Stimulated activated CD8-positive, alpha-beta memory T cell treated with anti-CD3 and anti-CD28 coated beads, Interleukin-15, amount 100 ng/mL, for 4 hours (primary cell): ENCODE measurements at regions not wholly inside any gene's neighbourhood (a gene's known extent, or its start where the extent isn't known, plus 50 kb on each side); places are given as distances from the start of the nearest gene placed in this dataset.
"Not testable (repeated sequence)": the region's sequence is repeated elsewhere in the genome, so short reads cannot be mapped to it uniquely, and the experiment has no call there.

Source experiments
- DNase-seq, 2 donors: peaks; one replicate each; pipeline ENCODE4 v3.0.0-alpha.2; 2020; ENCODE audit warnings: low read depth in 2 of 2

DNA sequence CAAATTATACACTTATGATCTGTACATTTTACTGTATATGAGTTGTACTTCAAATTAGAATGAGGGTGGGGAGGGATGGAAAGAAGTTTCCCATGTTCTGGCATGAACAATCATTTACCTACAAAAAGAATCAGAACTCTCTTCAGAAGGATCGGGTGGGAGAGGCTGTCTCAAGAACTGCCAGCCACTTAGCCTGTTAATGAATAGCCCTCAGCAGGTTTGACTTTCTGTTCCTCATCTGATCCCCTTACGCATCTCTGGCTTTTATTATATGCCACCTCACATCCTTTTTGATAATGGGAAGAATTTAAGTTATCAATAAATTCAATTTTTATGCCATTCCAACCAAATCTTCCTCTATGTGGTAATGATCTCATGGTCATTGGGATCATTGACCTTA is 168.3 kb upstream of the TGFBR2 start:
- no peak for DNase-seq

DNA sequence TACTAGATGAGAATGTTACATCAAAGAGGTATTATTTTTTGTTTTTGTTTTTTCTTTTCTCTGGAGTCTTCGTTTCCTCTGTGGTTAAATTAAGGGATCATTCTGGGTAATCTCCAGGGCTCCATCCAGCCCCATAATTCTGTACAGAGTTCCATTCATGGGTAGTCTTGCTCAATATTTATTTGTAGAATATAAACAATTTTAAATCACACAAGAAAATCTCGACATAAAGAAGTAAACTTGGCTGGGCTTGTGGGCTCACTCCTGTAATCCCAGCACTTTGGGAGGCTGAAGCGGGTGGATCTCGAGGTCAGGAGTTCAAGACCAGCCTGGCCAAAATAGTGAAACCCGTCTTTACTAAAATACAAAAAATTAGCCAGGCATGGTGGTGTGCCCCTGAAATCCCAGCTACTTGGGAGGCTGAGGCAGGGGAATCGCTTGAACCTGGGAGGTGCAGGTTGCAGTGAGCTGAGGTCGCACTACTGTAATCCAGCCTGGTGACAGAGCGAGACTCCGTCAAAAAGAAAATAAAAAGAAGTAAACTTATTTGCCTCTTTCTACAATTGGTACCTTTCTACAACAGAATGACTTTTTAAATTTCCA is 166.8 kb upstream of the TGFBR2 start:
- no peak for DNase-seq

DNA sequence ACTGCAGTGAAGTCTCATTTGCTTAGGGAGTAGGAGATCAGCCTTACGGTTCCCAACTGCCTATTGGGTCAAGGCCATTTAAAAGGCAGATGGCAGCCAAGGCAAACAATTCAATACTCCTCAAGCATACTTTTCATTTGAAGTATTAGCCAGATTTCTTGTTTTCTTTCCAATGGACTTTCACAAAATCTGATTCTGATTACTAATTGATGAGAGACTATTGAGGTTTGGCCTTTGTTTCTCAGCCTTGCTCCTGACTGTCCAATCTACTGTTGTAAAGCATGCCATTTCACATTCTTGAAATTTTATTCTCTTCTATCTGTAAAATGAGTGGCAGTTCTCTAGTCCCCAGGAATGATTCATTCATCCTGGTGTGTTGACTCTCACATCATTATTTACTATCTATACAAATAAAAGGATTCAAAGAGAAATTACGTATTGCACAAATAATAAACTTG is 166.2 kb upstream of the TGFBR2 start:
- no peak for DNase-seq

DNA sequence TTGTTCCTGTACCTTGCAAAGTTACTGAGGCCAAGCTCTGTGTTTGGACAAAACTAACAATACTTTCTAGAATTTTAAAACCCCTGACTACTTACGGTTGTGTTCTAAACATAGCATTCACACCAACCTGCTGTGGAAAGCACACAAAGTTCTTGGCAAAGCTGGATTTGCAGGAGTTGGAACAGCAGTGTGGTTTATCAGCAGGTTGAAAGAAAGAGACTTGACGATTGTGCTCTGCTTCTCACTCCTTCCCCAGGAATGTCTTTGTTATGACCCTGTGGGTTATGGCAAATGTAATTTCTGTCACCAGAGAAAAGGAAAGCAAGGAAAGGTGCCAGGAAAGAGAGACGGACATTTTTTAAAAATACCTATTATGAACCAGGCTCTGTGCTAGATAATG is 165.5 kb upstream of the TGFBR2 start:
- no peak for DNase-seq

DNA sequence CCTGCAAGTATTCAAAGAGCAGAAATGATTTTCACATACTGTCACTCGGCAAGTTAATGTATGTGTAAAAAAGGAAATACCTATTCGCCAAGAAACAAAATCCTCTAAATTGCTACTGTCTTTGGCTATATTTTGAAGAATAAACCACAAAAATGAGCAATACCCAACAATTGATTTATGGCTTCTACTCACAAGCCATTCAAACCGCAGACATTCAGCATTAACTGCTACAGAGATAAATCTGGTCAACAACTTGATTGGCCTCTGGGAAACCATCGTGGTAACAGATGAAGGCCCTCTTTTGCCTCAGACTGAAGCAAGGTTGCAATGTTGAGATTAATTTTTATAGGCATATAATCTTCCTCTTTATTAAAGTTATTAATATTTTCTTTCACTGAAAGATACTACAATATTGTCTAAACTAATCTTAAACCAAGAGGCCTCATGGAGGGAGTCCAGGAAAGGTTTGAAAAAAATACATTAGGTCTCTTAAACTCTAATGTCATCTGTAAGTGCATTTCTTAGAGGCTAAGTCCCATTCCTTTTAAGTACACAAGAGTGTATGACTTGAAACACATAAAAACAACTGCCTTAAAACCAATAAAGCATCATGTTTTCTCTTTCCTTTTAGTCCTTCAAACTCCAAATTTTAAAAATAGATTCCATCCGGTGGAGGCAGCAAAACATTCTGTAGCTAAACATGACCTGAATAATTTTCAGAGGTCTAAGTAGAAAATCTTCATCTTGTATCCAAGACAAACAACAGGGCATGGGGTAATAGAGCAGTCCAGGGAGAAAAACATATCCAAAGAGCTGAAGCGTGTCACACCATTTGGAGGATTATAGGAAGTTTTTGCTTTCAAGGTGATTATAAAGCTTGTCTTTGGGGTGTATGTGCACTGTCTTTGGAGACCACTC is 162.4 kb upstream of the TGFBR2 start:
- no peak for DNase-seq

DNA sequence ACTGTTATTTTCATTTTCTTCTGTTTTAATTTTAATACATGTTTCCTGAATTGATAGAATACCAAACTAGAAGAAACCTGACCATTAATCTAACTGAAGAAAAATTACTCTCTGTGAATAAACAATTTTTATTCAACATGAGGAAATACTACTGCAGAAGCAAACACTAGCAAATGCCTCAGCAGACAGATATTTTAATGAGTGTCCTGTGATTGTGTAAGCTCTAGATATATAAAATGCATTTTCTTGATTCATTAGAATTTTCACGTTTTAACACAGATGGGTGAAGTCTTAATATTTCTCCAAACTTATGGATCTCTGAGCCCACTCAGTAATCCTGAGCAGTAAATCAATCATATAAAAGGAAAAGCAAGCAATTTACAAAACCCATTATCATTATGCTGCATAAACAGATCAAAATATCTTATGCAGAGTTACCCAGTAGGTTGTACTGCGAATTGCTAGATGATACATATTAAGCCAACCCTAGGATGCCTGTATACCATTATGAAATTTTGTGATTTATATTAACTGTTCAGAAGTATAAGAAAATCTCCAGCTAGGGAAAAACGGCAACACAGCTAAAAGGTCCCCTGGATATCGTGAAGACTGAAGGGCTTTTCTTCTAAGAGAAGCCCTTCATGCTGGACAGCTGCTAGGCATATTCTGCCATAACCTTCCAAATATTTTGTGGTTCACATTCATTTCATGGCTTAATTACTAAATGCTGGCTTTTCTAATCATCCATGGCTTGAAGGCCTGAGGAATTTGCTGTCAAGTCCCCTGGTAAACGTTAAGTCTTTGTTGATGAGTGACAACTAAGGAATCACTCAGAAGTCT is 157.7 kb upstream of the TGFBR2 start:
- DNase-seq = no peak

DNA sequence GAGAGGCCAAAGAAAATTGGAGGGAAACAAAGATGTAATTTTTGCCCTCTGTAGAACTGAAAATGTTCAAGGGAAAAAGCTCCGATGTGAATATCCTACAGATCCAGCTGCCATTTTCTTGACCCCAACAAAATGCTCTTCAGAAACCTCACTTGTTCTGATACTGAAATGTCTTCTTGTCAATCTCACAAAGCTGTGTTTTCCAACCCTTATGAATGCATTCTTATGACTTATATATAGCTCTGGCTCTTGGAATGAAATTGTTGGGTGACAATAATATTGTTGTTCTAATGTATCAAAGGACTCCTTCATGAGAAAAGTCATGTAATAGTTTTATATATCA is 157.1 kb upstream of the TGFBR2 start:
- no peak for DNase-seq

DNA sequence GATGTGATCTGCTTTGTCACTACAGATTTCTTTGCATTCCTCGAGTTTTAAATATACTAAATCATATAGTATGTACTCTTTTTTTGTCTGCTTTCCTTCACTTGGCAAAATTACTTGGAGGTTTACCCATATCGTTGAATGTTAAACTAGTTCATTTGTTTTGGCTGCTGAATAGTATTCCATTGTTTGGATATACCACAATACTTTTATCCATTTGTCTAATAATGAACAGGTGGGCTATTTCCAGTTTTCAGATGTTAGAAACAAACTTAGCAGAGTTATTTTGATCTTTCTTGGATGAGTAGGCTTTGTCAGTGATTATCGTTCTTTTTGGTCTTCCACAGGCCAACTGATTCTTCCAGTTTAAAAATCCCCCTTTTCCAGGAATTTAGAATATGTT is 154.0 kb upstream of the TGFBR2 start:
- DNase-seq = no peak

DNA sequence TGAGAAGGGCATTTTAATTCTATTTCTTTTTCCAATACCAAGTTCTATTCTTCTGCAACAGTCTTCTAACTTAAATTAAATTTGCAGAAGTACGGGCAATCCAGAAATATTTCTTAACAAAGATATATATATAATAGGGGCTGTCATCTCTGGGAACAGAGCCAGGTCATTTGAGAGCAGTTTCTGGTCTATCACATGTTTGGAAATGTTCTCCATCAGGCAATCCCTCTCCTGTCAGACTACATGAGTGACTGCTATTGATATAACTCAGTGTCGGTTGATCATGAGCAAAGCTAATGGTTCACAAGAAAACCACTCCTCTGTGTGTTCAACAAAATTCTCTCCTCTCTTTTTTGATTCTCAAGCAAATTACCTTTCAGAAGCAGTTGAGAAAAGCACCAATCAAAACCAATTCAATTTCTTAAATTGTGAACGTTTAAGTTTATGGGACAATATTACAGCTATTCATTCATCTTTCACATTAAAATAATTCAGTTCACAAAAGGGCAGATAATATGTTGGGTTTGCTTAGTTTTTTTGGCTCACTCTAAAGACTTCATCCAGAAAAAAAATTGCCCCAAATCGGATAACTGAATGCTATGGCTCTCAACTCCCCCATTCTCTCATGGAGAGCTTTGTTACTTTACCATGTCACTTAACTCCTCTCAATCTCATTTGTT is 152.9 kb upstream of the TGFBR2 start:
- DNase-seq = no peak

DNA sequence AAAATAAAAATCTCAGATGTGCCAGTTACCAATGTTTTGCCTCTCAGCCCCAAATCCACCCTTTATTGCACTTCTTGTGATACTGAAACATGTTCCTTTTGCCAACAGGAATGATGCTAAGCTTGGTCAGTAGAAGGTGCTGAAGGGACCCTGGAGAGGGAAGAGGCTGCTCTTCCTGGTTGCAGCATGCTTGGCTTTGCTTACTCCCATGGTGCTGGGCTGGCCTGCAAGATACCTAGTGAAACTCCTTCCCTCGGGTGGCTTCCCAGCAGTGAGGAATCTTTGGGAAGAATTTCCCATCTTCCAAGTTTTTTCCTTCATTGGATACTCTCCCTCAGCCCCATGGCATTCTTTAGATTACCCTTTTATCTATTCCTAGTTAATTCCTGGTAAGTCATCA is 151.8 kb upstream of the TGFBR2 start:
- DNase-seq = no peak

DNA sequence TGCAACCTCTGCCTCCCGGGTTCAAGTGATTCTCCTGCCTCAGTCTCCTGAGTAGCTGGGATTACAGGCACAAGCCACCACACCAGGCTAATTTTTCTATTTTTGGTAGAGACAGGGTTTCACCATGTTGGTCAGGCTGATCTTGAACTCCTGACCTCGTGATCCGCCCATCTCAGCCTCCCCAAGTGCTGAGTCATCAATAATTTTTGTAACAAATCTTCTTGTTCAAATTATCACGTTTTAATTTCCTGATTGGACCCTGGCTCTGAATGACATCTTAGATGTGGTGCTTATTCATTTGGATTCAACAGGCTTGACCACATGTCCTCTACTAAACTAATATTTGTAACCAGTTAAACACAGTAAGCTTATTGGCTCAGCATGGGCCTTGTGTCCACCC is 151.3 kb upstream of the TGFBR2 start:
- DNase-seq = not testable (repeated sequence)

DNA sequence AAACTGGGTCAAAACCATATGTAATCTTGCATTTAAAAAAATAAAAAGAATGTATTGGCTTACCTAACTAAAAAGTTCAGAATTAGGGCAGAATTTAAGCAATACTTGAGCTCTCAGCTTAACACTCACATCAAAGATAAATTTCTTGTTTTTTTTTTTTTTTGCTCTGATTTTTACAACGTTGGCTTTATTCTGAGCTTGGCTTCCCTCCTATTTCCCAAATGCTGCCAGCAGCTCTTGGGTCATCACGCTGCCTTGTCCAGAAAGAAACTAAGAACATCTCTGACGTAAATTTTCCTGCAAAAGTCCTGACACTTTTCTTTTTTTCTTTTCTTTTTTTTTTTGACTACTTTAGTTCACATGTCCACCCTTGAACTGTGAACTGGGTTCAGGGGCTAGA is 150.6 kb upstream of the TGFBR2 start:
- DNase-seq = no peak

DNA sequence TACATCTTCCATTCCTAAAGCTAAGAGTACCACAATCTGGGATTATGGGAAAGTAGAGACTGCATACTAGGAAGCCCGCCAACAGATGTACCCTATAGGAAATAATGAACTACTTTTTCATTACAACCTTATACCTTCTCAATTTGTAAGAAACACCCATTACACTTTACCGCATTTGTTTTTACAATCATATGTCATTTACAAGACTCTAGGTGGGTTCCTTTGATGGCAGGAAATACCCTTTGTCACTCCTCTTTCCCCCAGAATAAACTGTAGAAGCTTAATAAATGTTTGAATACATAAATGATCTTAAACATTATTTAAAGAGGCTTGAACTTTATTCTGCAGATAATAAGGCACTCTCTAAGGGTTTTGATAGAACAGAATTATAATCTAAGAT is 150.1 kb upstream of the TGFBR2 start:
- DNase-seq = no peak

DNA sequence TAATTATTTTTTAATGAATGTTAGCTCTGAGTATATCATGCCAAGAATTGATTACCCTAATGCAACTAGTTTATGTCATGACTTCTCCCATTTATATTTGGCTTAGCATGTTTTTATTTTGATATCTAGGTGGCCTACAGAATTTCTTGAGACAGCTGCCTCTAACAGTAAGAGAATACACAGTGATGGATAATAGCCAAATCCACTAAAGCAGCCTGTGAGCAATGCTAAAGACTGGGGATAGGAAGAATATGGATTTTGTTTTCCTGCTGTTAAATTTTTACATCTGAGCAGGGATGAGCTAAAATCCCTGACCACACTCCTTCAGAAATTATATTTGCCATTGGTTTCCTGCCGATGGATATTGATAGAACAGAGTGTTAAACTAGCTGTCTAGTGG is 149.3 kb upstream of the TGFBR2 start:
- no peak for DNase-seq

DNA sequence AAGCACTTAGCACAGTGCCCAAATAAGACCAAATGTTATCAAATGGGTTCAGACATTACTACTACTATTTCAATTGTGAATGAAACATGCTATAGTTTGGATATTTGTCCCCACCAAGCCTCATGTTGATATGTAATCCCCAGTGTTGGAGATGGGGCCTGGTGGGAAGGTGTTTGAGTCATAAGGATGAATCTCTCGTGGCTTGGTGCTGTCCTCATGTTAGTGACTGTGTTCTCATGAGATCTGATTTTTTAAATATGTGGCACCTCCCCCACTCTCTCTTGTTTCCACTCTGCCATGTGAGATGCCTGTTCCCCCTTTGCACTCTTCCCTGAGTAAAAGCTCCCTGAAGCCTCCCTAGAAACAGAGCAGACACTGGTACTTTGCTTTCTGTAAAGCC is 148.7 kb upstream of the TGFBR2 start:
- no peak for DNase-seq

DNA sequence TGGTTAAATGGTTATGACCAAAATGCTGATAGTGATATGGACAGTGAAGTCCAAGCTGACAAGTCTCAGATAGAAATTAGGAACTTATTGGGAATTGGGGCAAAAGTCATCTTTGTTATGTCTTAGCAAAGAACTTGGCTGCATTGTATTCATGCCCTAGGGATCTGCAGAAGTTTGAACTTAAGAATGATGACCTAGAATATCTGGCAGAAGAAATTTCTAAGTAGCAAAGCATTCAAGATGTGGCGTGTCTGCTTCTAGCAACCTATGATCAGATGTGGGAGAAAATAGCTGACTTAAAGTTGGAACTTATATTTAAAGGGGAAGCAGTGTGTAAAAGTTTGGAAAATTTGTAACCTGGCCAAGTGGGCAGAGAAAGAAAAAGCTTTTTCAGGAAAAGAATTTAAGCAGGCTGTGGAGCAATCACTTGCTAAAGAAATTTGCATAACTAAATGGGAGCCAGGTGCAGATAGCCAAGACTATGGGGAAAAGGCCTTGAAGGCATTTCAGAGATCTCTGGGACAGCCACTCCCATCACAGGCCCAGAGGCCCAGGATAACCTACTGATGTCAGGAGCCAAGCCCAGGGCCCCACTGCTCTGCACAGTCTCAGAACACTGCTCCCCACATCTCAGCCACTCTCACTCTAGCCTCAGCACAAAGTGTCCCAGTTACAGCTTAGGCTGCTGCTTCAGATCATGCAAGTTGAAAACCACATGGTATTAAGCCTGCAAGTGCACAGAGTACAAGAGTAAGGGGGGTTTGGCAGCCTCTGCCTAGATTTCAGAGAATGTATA is 147.8 kb upstream of the TGFBR2 start:
- no peak for DNase-seq

DNA sequence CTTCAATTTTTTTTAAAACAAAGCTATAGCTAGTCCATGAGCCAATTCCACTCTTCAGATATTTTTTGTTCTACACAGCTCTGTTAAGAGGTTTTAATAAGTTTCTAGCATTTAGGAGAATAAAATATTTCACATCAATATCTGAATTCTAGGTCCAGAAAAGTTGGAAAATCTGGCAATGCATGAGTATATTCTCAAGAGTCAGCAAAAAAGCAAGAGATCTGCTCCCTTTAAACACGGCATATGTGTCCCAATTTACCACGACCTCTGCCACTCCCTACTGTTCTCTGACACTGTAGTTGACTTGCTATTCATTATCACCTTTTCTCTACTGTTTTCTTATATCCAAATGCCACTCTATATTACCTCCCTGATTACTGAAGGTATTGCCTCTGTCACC is 145.1 kb upstream of the TGFBR2 start:
- DNase-seq = no peak

DNA sequence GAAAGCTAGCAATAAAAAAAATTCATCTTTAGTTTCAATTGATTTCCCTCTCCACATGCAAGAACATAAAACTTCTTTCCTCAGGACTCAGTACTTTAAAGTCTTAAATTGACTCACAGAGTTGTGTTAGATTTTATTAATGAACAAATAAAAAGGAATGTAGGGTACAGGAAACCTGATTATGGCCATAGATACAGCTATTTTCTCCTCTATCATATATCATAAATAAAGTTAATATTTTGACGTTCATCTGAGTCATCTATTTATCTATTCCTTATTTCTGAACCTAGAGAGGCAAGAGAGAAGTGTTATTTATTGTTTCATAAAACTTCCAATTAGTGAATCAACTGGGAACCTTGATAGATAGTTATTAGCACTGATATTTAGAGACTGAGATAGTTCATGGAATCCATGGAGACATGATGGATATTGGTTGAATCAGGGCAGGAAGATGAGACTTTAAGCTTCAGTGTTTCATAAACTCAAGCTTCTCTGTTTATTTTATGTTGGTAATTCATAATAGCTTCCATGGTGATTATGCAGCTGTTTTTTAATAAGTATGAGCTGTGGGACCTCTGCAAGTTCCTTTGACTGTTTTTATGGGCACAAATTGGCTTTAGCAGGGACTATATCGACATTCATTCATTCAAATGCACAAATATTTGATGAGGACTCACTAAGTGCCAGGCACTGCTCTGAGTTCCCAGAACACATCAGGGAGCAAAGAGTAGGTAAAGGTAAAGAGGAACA is 143.5 kb upstream of the TGFBR2 start:
- no peak for DNase-seq

DNA sequence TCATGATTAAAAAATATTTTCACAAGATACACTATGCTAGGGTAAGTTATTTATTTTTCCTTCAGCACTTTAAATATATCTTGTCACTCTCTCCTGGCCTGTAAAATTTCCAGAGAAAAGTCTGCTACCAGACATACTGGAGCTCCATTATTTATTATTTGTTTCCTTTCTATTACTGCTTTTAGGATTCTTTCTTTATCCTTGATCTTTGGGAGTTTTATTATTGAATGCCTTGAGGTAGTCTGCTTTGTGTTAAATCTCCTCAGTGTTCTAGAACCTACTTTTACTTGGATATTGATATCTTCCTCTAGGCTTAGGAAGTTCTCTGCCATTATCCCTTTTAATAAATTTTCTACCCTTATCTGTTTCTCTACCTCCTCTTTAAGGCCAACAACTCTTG is 142.0 kb upstream of the TGFBR2 start:
- no peak for DNase-seq

DNA sequence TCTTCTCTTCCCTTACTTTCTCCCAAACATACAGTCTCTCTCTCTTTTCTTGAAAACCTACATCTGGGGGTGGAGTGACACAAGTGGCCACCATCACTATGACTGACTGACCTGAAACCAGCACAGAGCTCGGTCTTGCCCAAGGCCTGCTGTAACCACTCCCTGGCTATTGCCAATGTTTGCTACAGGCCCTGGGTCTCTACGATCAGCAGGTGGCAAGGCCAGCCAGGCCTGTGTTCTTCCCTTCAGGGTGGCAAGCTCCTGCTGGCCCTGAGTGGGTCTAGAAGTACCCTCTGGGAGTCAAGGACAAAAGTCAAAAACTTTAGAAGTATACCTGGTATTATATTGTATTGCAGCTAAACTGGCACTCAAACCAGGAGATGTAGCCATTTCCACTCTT is 140.9 kb upstream of the TGFBR2 start:
- no peak for DNase-seq
